Smooth muscle cell (in vitro differentiated cells): ENCODE measurements at regions not wholly inside any gene's neighbourhood (a gene's known extent, or its start where the extent isn't known, plus 50 kb on each side); places are given as distances from the start of the nearest gene placed in this dataset.

Experiments
- DNase-seq: peaks from one replicate; lab custom pipeline; 2025; ENCODE audit not compliant: unreplicated experiment; lab: John Stamatoyannopoulos, UW
- H2AFZ ChIP-seq: fragments of 200-600 bp; sonication (generic); 2 replicates; pipeline ENCODE4 v1.6.0; 2016; ENCODE audit warnings: antibody characterized with exemption, low read depth, mild to moderate bottlenecking
- H3F3A ChIP-seq: fragments of 200-600 bp; sonication (generic); 2 replicates; pipeline ENCODE4 v1.6.0; 2017; ENCODE audit warnings: antibody characterized with exemption, low read depth
- H3K27ac ChIP-seq: fragments of 200-600 bp; sonication (generic); 2 replicates; pipeline ENCODE4 v1.5.1; 2016; ENCODE audit warnings: low read depth, mild to moderate bottlenecking
- H3K27me3 ChIP-seq: fragments of 200-600 bp; sonication (generic); 2 replicates; pipeline ENCODE4 v1.6.1; 2016; ENCODE audit warnings: low read depth, mild to moderate bottlenecking
- H3K36me3 ChIP-seq: fragments of 200-600 bp; sonication (generic); 2 replicates; pipeline ENCODE4 v1.5.1; 2016; ENCODE audit warnings: low read depth
- H3K4me1 ChIP-seq: fragments of 200-600 bp; sonication (generic); 2 replicates; pipeline ENCODE4 v1.5.1; 2016; ENCODE audit warnings: low read depth
- H3K4me2 ChIP-seq: fragments of 200-600 bp; sonication (generic); 2 replicates; pipeline ENCODE4 v1.6.0; 2016; ENCODE audit warnings: mild to moderate bottlenecking
- H3K4me3 ChIP-seq: fragments of 200-600 bp; sonication (generic); 2 replicates; pipeline ENCODE4 v1.5.1; 2016; ENCODE audit warnings: mild to moderate bottlenecking
- H3K79me2 ChIP-seq: fragments of 200-600 bp; sonication (generic); 2 replicates; pipeline ENCODE4 v1.6.0; 2016; ENCODE audit warnings: low read depth, mild to moderate bottlenecking
- H3K9ac ChIP-seq: fragments of 200-600 bp; sonication (generic); 2 replicates; pipeline ENCODE4 v1.6.0; 2016; ENCODE audit warnings: low read depth
- H3K9me3 ChIP-seq: fragments of 200-600 bp; sonication (generic); replicated peaks from 2 replicates; pipeline ENCODE4 v1.5.1; 2016; ENCODE audit warnings: low read depth
- H4K20me1 ChIP-seq: fragments of 200-600 bp; sonication (generic); 2 replicates; pipeline ENCODE4 v1.6.0; 2016; ENCODE audit warnings: low read depth
- CTCF ChIP-seq: fragments of 200-600 bp; sonication (generic); IDR thresholded peaks from 2 replicates; pipeline ENCODE4 v1.5.1; 2017; ENCODE audit warnings: borderline replicate concordance, mild to moderate bottlenecking, antibody characterized with exemption; ENCODE audit not compliant: insufficient read depth, poor library complexity, severe bottlenecking
- WGBS: methylation state at CpG from one replicate; pipeline ENCODE4 v1.1.7; 2016; ENCODE audit warnings: low lambda C conversion rate; 5-methylcytosine and 5-hydroxymethylcytosine counted together

DNA sequence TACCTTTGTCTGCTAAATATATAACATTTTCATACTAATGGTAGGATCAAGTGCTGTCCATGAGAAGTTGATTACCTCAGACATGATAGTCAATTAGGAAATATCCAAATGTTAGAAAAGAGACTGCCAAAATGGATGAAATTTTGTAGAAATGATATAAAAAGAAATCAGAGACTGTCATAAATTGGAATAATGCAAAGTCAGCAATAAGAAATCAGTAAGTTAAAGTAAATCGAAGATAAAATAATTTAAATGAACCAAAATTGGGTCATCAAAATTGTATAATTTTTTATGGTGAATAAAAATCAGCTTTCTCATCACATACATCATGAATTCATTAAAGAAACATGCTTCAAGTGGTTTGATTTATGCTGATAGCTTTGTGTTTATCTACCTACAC, 165.3 kb upstream of the CDH2 start:
- no peak for DNase-seq
- H3K79me2 ChIP-seq = no peaks in the 10 kb centered on the region
- H3K27ac ChIP-seq = no peak overlapping the region
- no peaks in the 10 kb centered on the region for H3K9me3 ChIP-seq
- H3K4me3 ChIP-seq = no peak overlapping the region
- H3K4me2 ChIP-seq = no peak overlapping the region
- H3K27me3 ChIP-seq = no peaks in the 10 kb centered on the region
- H4K20me1 ChIP-seq = no peaks in the 10 kb centered on the region
- WGBS = 90% methylated on average over 1 of the region's 1 CpG
- H2AFZ ChIP-seq = no peak overlapping the region
- TF ChIP-seq CTCF = no peak
- H3K4me1 ChIP-seq = no peaks in the 10 kb centered on the region
- H3F3A ChIP-seq = no peaks in the 10 kb centered on the region
- no peak overlapping the region for H3K9ac ChIP-seq
- H3K36me3 ChIP-seq = no peaks in the 10 kb centered on the region

- no peaks in the 10 kb centered on the region for H3K4me1 ChIP-seq
- H4K20me1 ChIP-seq = no peaks in the 10 kb centered on the region
- no peak for TF ChIP-seq CTCF
- no peaks in the 10 kb centered on the region for H3F3A ChIP-seq
- H3K27me3 ChIP-seq = no peaks in the 10 kb centered on the region
- no peak overlapping the region for H3K9ac ChIP-seq
- no peak overlapping the region for H2AFZ ChIP-seq
- H3K79me2 ChIP-seq = no peaks in the 10 kb centered on the region
- no peak for DNase-seq
- no peak overlapping the region for H3K4me2 ChIP-seq
- 100% methylated on average over 1 of the region's 1 CpG for WGBS
- H3K27ac ChIP-seq = no peak overlapping the region
- H3K36me3 ChIP-seq = no peaks in the 10 kb centered on the region
- H3K4me3 ChIP-seq = no peak overlapping the region
- H3K9me3 ChIP-seq = no peaks in the 10 kb centered on the region
Observed at GRCh38 chr18:28338316-28338715, 161.4 kb upstream of the CDH2 start.

DNA sequence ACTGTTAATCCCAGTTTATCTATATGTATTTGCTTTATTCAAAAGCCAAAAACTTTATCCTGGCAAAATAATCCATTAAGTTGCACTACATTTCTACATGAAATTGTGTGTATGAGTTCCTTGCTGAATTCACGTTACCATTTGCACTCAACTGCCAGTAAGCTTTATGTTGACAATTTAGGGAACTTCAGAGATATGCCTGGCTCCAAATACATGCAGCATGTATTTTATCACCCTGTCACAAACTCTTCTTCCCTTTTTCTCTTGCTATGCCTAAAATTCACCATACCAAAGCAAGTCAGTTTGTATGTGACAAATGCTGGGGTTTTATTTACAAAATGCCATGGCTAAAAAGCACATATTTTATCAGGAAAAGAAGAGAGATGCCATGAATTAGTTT, 157.6 kb upstream of the CDH2 start:
- Histone ChIP-seq H2AFZ (no peak overlapping the region), H3K4me3 (no peak overlapping the region), H3K4me2 (no peak overlapping the region), H3K36me3 (no peaks in the 10 kb centered on the region), H3K9ac (no peak overlapping the region), H3K27me3 (no peaks in the 10 kb centered on the region), H3K9me3 (no peaks in the 10 kb centered on the region), H3F3A (no peaks in the 10 kb centered on the region), H3K4me1 (peaks cover 12% of the 10 kb centered on the region), H3K27ac (no peak overlapping the region), H3K79me2 (no peaks in the 10 kb centered on the region), H4K20me1 (no peaks in the 10 kb centered on the region)
- no peak for DNase-seq
- no peak for TF ChIP-seq CTCF
- WGBS = 77% methylated on average over 1 of the region's 1 CpG

GRCh38 chr18:28332071-28332470, 155.1 kb upstream of the CDH2 start:
- no peak overlapping the region for H3K9ac ChIP-seq
- no peak overlapping the region for H3K27ac ChIP-seq
- DNase-seq = no peak
- H2AFZ ChIP-seq = no peak overlapping the region
- no peak overlapping the region for H3K4me2 ChIP-seq
- H3K79me2 ChIP-seq = no peaks in the 10 kb centered on the region
- no peaks in the 10 kb centered on the region for H3K9me3 ChIP-seq
- peaks cover 12% of the 10 kb centered on the region for H3K4me1 ChIP-seq
- H4K20me1 ChIP-seq = no peaks in the 10 kb centered on the region
- WGBS = 75% methylated on average over 3 of the region's 3 CpGs
- H3K36me3 ChIP-seq = no peaks in the 10 kb centered on the region
- no peaks in the 10 kb centered on the region for H3F3A ChIP-seq
- H3K27me3 ChIP-seq = no peaks in the 10 kb centered on the region
- no peak overlapping the region for H3K4me3 ChIP-seq
- no peak for TF ChIP-seq CTCF
